ENCODE measurements at regions not wholly inside any gene's neighbourhood (a gene's known extent, or its start where the extent isn't known, plus 50 kb on each side); places are given as distances from the start of the nearest gene placed in this dataset.

GRCh38 chr13:31919971-31920726, 111.4 kb upstream of the FRY start:
- TF ChIP-seq, protein P1, sequence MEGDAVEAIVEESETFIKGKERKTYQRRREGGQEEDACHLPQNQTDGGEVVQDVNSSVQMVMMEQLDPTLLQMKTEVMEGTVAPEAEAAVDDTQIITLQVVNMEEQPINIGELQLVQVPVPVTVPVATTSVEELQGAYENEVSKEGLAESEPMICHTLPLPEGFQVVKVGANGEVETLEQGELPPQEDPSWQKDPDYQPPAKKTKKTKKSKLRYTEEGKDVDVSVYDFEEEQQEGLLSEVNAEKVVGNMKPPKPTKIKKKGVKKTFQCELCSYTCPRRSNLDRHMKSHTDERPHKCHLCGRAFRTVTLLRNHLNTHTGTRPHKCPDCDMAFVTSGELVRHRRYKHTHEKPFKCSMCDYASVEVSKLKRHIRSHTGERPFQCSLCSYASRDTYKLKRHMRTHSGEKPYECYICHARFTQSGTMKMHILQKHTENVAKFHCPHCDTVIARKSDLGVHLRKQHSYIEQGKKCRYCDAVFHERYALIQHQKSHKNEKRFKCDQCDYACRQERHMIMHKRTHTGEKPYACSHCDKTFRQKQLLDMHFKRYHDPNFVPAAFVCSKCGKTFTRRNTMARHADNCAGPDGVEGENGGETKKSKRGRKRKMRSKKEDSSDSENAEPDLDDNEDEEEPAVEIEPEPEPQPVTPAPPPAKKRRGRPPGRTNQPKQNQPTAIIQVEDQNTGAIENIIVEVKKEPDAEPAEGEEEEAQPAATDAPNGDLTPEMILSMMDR (IDR thresholded peaks at IDR 0.05; ENCODE audit: control insufficient read depth, insufficient read depth, low read depth, low read length, missing control alignments), result no peak
- DNase-seq (ENCODE audit: low read depth), result no peak
- H3K4me3 ChIP-seq (ENCODE audit: control insufficient read depth, low read depth, low read length), result no peak overlapping the region

DNA sequence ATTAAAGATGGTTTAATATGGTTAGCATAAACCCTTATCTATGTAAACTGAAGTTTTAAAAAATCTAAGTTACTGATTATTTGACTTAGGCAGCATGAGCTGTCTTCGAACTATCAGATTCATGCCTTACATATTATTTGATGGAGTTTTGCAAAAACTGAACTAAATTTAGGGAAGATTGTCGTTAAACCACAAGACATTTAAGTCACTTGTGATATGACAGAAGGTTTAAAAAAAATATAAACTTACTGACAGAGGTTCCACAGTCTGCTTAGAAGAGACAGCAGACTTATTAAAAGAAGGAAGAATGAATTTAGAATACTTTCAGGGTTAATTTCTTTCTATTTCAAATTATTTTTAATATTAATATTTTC, 110.9 kb upstream of the FRY start:
- no peak overlapping the region for H3K4me3 ChIP-seq (ENCODE audit: control insufficient read depth, low read depth, low read length)
- DNase-seq (ENCODE audit: low read depth), result no peak
- TF ChIP-seq, protein P1 (IDR thresholded peaks at IDR 0.05; ENCODE audit: control insufficient read depth, insufficient read depth, low read depth, low read length, missing control alignments), result no peak

DNA sequence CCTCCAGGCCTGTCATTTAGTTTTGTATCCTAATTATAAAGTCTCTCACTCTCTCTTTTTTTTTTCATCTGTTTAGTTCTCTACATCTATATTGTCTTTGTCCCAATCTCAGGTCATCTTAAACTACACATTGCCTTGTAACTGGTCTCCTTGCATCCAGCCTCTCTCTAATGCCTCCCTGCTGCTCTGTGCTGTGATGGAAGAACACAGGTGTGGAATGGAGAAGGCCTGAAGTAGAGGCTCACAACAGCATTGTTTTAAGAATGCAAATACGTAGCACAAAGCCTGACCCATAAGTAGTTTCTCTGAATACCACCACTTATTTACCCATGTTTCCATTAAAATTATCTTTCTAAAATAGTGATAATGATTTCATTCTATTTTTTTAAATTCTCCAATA, 108.8 kb upstream of the FRY start:
- TF ChIP-seq, protein P1 (IDR thresholded peaks at IDR 0.05; ENCODE audit: control insufficient read depth, insufficient read depth, low read depth, low read length, missing control alignments), result no peak
- H3K4me3 ChIP-seq (ENCODE audit: control insufficient read depth, low read depth, low read length), result no peak overlapping the region
- DNase-seq (ENCODE audit: low read depth), result no peak

DNA sequence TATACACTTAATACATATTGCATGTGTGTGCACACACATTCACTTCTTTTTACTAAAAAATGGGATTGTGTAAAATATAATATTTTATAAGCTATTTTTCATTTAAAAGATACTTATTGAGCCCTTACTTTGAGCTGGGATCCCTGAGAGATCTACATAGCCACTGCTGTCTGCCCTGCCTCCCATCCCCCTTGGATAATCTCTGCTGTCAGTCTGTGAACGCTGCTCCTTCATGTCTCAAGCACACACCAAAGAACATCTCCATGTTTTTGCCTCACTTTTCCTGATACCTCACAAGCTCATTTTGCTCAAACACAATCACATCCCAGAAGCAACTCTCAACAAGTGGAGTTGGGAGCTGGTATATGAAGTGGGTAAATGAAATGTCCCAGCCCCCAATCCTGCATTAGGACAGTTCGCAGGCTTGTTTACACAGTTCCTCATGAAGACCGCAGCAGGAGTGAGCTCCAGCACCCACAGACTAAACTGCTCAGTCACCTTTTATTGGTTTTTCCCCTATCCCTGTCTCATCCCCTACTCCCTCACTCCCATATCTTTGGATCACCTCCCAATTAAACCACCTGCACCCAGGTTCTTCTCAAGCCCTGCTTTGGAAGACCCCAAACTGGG, 108.3 kb upstream of the FRY start:
- no peak for DNase-seq (ENCODE audit: low read depth)
- TF ChIP-seq, protein P1 (IDR thresholded peaks at IDR 0.05; ENCODE audit: control insufficient read depth, insufficient read depth, low read depth, low read length, missing control alignments), result no peak
- no peak overlapping the region for H3K4me3 ChIP-seq (ENCODE audit: control insufficient read depth, low read depth, low read length)

- no peak for DNase-seq (ENCODE audit: low read depth)
- TF ChIP-seq, protein P1 (IDR thresholded peaks at IDR 0.05; ENCODE audit: control insufficient read depth, insufficient read depth, low read depth, low read length, missing control alignments), result no peak
- H3K4me3 ChIP-seq (ENCODE audit: control insufficient read depth, low read depth, low read length), result no peak overlapping the region
Observed at GRCh38 chr13:31925079-31925478, 106.5 kb upstream of the FRY start.

DNA sequence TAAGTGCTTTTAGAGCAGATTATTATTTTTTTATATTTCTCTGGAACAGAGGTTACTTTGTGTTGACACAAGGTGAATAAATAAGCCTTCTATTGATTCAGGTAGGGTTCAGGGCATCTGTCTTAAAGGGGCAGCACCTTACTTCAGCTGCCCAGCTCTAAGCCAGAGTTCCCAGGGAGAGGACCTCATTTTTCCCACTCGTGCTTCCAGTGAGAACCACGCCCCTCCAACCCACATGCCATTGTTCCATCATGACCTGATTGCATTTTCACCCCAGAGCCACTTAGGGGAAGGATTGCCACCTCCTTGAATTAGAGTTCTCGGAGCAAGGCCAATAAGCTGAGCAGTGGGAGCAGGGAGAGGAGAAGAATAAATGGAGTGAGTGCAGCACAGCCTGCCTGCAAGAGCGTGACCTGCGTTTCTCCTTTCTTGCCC, 104.3 kb upstream of the FRY start:
- no peak for DNase-seq (ENCODE audit: low read depth)
- no peak overlapping the region for H3K4me3 ChIP-seq (ENCODE audit: control insufficient read depth, low read depth, low read length)

More for the DNA sequence above, 104.3 kb upstream of the FRY start:
- TF ChIP-seq, protein P1 (IDR thresholded peaks at IDR 0.05; ENCODE audit: control insufficient read depth, insufficient read depth, low read depth, low read length, missing control alignments), result no peak

Data from AG09309 (cell line).